ENCODE measurements at regions not wholly inside any gene's neighbourhood (a gene's known extent, or its start where the extent isn't known, plus 50 kb on each side); places are given as distances from the start of the nearest gene placed in this dataset.

- TF ChIP-seq CTCF (IDR thresholded peaks at IDR 0.05): no peak
- no peak for TF ChIP-seq POLR2AphosphoS5 (IDR thresholded peaks at IDR 0.05)
- no peak for TF ChIP-seq POLR2A (IDR thresholded peaks at IDR 0.05)
- no peak for TF ChIP-seq EP300 (IDR thresholded peaks at IDR 0.05)
Measured at GRCh38 chr7:41199136-41199535, 503.8 kb downstream of the INHBA start.

Measured in suprapubic skin (tissue), 4 donors.